RWPE1 (cell line): ENCODE measurements at regions not wholly inside any gene's neighbourhood (a gene's known extent, or its start where the extent isn't known, plus 50 kb on each side); places are given as distances from the start of the nearest gene placed in this dataset.

Experiments
- CTCF ChIA-PET: fragments of 350-600 bp; sonication (Branson Sonifier 250); formaldehyde crosslinking; extraction: SDS; loops from one replicate; lab custom pipeline; 2021; lab: Yijun Ruan, JAX
- POLR2A ChIA-PET: fragments of 400-600 bp; formaldehyde crosslinking; extraction: SDS; loops from one replicate; lab custom pipeline; 2020; ENCODE audit warnings: antibody characterized with exemption; ENCODE audit not compliant: low non-redundant PET; lab: Yijun Ruan, JAX
- DNase-seq: peaks from one replicate; pipeline ENCODE4 v3.0.0; 2012; ENCODE audit warnings: low spot score
- H3K27ac ChIP-seq: fragments of 450-650 bp; 2 replicates; pipeline ENCODE4 v1.5.1; 2017
- TF ChIP-seq, protein P1 (sequence below): fragments of 450-650 bp; conservative IDR thresholded peaks from 2 replicates; pipeline ENCODE4 v1.5.1; 2017; ENCODE audit warnings: low read depth, mild to moderate bottlenecking

DNA sequence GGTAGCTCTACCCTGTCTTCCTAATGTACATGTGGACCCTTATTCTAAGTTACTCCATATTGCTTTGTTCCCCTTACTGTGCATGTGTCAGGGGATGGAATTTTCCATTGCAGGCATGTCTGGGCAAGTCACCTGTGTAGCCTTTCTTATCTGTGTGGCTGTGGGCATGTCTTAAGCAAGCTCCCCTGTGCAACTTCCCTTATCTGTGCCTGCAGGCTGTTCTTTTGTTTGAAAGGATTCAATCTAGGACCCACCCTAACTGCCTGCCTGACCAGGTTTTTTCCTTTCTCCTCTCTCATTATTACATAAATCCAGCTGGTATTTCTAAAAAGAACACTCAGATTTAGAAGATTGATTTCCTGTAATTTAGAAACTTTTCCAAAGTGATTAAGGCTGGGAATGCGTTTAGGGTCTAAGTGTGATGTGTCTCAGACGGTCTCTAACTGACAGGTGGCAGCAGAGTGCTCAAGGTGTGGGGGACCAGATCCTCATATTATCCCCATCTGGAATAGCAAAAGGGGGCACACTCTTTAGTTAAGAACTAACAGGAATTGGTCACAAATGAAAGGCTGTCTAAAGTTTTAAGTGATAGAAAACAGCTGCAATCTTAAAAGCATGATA, 198.9 kb upstream of the PPP1R2C start:
- TF ChIP-seq, protein P1, sequence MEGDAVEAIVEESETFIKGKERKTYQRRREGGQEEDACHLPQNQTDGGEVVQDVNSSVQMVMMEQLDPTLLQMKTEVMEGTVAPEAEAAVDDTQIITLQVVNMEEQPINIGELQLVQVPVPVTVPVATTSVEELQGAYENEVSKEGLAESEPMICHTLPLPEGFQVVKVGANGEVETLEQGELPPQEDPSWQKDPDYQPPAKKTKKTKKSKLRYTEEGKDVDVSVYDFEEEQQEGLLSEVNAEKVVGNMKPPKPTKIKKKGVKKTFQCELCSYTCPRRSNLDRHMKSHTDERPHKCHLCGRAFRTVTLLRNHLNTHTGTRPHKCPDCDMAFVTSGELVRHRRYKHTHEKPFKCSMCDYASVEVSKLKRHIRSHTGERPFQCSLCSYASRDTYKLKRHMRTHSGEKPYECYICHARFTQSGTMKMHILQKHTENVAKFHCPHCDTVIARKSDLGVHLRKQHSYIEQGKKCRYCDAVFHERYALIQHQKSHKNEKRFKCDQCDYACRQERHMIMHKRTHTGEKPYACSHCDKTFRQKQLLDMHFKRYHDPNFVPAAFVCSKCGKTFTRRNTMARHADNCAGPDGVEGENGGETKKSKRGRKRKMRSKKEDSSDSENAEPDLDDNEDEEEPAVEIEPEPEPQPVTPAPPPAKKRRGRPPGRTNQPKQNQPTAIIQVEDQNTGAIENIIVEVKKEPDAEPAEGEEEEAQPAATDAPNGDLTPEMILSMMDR: no peak
- ChIA-PET POLR2A (no interaction called here), CTCF (no interaction called here)
- H3K27ac ChIP-seq: no peak overlapping the region
- no peak for DNase-seq

DNA sequence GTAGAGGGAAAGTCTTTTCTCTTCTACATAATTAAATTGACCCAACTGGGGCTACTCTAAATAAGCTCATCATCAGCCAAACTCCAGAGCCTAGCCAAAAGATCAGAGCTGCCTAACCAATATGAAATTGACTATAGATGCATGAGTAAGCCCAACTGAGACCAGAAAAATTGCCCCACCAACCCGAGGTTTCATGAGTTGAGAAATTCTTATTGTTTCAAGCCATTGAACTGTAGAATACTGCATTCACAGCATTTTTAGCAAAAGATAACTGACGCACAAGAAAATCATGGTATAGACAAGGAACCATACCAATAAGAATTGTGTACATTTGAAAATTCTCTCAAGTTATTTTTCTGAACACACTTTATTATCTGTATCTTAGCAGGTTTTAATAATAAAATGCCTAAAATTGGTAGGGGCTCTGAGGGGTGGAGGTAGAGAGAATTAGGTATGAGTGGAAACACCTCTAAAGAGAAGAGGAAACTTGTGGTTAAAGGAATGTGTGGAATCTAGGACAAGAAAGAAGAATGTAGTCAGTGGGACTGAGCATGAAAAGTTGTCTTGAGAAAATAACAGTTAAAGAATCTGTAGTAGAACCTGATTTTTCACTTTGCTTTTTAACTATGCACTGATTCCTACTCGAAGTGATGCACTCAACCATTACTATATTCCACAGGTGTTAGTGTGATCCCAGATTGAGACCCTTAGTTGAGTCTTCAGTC, 200.9 kb upstream of the PPP1R2C start:
- POLR2A ChIA-PET: no interaction called here
- CTCF ChIA-PET: no interaction called here
- TF ChIP-seq, protein P1: no peak
- no peak overlapping the region for H3K27ac ChIP-seq
- DNase-seq: no peak

DNA sequence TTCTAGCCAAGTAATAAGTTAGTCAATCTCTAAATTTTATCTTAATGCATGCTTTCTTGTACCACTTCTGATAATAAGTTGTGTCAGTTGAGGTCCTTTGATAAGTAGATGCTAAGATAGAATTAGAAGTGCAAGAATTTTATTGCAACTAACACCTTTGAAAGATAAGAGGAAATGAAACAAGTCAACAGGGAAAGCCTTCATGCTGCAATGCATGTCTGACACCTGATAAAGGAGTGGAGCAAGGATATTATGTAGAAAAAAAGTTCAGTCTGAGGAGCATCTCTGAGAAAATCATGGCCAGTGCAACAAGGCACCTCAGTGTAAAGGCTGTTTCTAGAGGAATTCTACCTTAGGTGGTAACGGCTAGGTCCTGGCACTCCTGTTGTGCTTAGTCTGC, 210.7 kb upstream of the PPP1R2C start:
- DNase-seq: no peak
- no peak overlapping the region for H3K27ac ChIP-seq
- POLR2A ChIA-PET: no interaction called here
- TF ChIP-seq, protein P1: no peak
- CTCF ChIA-PET: no interaction called here

DNA sequence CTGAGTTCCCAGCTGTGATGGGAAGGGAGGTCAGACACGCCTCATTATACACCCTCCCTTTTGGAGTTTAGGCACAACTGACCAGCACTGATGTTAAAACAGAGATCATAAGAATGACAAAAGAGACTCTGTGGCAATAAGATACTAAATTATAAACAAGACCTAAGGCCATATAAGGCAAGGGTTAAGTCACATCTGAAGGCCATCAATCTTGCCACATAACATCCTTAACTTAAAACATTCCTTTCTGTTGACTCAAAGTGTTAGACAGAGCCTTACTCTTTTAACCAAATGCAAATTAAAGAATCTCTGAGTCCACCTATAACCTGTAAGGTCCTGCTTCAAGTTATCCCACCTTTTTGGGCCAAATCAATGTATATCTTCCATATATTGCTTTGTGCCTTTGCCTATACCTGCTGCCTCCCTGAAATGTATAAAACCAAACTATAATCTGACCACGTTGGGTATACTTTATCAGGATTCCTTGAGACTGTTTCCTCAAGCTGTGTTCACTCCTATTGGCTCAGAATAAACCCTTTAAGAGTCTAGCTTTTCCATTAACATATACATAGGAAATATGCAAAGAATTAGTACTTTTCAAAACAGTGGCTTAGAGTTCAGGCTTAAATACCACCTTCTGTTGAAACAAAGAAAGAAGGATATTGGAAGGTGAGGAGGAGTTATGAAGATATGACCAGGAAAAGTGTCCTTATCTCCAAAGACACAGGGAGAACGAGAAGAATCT, 214.4 kb upstream of the PPP1R2C start:
- ChIA-PET POLR2A (no interaction called here), CTCF (no interaction called here)
- peak; percentile 4 for DNase-seq
- no peak overlapping the region for H3K27ac ChIP-seq
- TF ChIP-seq, protein P1: no peak

DNA sequence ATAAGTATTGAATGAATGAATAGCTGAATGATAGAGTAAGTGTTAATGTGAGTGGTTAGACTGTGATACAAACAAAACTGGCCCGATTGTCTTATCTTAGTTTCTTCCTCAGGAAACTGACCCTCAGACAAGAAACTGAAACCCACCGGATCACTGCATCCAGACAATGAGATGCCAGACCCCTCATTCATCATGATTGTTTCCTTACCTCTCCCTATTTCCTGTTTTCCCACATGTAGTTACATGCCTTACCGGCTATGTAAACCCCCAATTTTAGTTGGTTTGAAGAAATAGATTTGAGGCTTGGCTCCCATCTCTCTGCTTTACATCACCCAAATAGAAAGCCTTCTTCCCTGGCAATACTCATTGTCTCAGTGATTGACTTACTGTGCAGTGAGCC, 218.9 kb upstream of the PPP1R2C start:
- DNase-seq: no peak
- no peak overlapping the region for H3K27ac ChIP-seq
- ChIA-PET CTCF (interaction anchor here (0.7 kb wide), 1 partner anchor 120 kb away, joined by 3 read pairs; no protein-coding TSS in a partner anchor), POLR2A (no interaction called here)
- TF ChIP-seq, protein P1: no peak

DNA sequence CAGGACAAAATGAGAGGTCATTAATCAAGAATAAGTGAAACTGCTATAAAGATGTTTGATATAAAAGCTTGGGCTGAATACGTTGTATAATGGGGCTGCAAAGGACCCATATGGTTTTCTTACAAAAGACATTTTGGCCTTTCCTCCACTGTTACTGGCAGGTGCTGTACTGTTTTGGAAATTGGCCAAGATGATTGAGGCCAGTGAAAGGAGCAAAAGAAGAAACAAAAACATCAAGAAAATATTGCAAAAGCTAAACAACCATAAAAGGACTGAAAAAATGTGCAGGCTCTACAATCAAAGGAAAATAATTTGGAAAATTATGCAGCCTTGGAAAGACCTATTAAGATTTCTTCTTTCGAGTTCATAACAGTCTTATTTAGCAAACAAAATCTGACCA, 222.2 kb upstream of the PPP1R2C start:
- CTCF ChIA-PET: no interaction called here
- no peak for DNase-seq
- POLR2A ChIA-PET: no interaction called here
- TF ChIP-seq, protein P1: no peak
- H3K27ac ChIP-seq: no peak overlapping the region
